ENCODE measurements at regions not wholly inside any gene's neighbourhood (a gene's known extent, or its start where the extent isn't known, plus 50 kb on each side); places are given as distances from the start of the nearest gene placed in this dataset.

DNA sequence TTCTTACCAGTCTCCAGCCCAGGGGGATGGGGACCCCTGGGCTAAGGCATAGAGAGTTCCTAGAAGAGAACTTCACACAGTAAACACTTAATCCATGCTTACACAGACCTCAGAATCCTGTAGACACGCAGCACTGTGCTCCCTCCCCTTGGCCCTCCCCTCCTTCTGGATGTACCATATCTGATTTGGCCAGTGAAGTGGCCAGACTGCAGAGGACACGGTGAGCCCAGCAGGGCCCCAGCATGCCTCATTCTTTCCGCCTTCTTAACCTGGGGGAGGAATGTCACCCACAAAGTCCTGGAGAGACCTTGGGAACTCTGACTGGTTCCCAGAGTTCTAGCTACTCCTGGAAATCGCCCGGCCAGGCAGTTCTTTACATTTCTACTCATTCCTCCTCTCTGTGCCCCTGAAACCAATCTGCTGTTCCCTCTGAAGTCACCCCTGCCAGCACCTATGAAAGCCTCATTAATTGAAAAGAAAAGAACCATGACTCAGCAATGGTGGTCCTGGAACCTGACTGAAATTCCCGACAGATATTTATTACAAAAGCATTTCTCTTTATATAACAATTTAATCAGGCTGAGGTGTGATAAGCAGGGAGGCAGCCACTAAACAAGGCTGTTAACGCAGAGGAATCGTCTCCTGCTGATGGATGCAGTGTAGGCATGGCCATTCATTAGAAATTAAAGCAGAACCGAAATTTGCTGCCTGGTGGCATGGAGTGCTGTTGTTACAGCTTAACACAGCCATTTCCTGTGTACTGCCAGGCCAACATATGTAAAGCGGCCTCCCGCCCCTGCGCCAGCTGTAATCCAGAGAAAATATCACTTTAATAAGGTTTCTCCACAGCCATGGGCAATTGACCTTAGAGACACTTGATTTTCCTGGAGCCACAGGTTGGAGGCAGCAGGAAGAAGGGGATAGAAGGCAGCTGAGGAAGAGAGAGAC, 74.6 kb upstream of the KCND3 start:
- WGBS, 3 donors, result 61 to 64% (median 63%) methylated on average over 12 of the region's 12 CpGs
- H3K4me1 ChIP-seq, result no peaks in the 10 kb centered on the region
- H3K9me3 ChIP-seq, result no peaks in the 10 kb centered on the region
- intact Hi-C loops (cut with DNase I), result no loop called here
- H3K4me3 ChIP-seq, result no peak overlapping the region
- peaks cover 0 to 6% (median 0%) of the 10 kb centered on the region in 3 donors for H3K27me3 ChIP-seq (ENCODE audit: insufficient read depth in 3 of 3, low read length in 2 of 3)
- no peak for ATAC-seq
- no peak overlapping the region for H3K27ac ChIP-seq
- TF ChIP-seq CTCF (IDR thresholded peaks at IDR 0.05), result no peak
- no peak for DNase-seq
- H3K36me3 ChIP-seq (ENCODE audit: insufficient read depth in 1 of 2, low read depth in 1 of 2), result no peaks in the 10 kb centered on the region

GRCh38 chr1:112067989-112068388, 78.5 kb upstream of the KCND3 start:
- TF ChIP-seq CTCF (IDR thresholded peaks at IDR 0.05), result no peak
- no peaks in the 10 kb centered on the region for H3K36me3 ChIP-seq (ENCODE audit: insufficient read depth in 1 of 2, low read depth in 1 of 2)
- no peak overlapping the region for H3K4me3 ChIP-seq
- ATAC-seq, result no peak
- H3K27me3 ChIP-seq (ENCODE audit: insufficient read depth in 3 of 3, low read length in 2 of 3), result peaks cover 0 to 6% (median 0%) of the 10 kb centered on the region in 3 donors
- 94 to 100% (median 97%) methylated on average over 1 of the region's 1 CpG for WGBS, 3 donors
- no peak for DNase-seq
- no peak overlapping the region for H3K27ac ChIP-seq
- intact Hi-C loops (cut with DNase I), result no loop called here
- H3K4me1 ChIP-seq, result no peaks in the 10 kb centered on the region
- H3K9me3 ChIP-seq, result no peaks in the 10 kb centered on the region

DNA sequence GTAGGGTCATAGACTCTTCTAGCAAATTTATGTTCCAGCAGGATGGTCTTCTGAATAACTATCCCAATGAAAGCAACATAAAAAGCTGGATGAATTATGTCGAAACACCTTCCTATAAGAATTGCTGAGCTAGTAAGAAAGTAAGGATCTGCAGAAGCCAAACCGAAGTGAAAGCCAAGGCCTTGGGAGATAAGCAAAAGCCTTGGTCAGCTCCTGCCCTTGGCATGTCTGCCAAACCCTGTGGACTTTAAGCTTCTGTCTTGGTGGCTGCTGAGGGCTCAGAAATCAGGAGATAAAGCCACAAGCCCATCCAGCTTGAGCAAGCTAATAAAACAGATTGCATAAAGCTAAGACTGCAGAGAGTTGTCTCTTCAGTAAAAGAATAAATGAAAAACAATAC, 81.2 kb upstream of the KCND3 start:
- ATAC-seq (no peak), DNase-seq (no peak)
- WGBS, 3 donors, result 82 to 92% (median 89%) methylated on average over 2 of the region's 2 CpGs
- intact Hi-C loops (cut with DNase I), result no loop called here
- no peak for TF ChIP-seq CTCF (IDR thresholded peaks at IDR 0.05)
- no peak overlapping the region for H3K4me3 ChIP-seq
- H3K27me3 ChIP-seq (ENCODE audit: insufficient read depth in 3 of 3, low read length in 2 of 3), result peaks cover 0 to 2% (median 0%) of the 10 kb centered on the region in 3 donors
- H3K9me3 ChIP-seq, result no peaks in the 10 kb centered on the region
- H3K4me1 ChIP-seq, result no peaks in the 10 kb centered on the region
- no peak overlapping the region for H3K27ac ChIP-seq
- no peaks in the 10 kb centered on the region for H3K36me3 ChIP-seq (ENCODE audit: insufficient read depth in 1 of 2, low read depth in 1 of 2)

DNA sequence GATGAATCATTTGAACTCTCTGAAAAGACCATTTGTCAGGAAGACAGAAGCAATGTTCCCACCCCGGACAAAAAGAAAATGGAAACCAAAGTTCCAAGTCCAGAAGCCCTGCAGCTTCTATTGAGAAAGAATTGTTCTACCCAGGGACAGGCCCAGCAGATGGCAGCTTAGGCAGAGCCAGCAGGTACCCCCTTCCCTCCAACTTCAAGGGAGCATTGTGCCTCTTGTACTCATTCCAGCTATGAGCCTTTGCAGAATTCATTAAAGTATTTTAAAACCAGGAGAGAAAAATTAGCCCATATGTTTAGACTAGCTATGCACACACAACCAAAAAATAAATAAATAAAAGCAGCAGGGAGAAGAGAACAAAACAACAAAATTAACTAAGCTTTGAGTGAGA, 85.2 kb upstream of the KCND3 start:
- no peaks in the 10 kb centered on the region for H3K36me3 ChIP-seq (ENCODE audit: insufficient read depth in 1 of 2, low read depth in 1 of 2)
- H3K9me3 ChIP-seq, result no peaks in the 10 kb centered on the region
- WGBS, 3 donors, result 72 to 83% (median 75%) methylated on average over 1 of the region's 1 CpG
- intact Hi-C loops (cut with DNase I), result no loop called here
- DNase-seq (no peak), ATAC-seq (no peak)
- no peak overlapping the region for H3K4me3 ChIP-seq
- TF ChIP-seq CTCF (IDR thresholded peaks at IDR 0.05), result no peak
- H3K4me1 ChIP-seq, result no peaks in the 10 kb centered on the region
- H3K27me3 ChIP-seq (ENCODE audit: insufficient read depth in 3 of 3, low read length in 2 of 3), result peaks cover 0 to 4% (median 0%) of the 10 kb centered on the region in 3 donors
- no peak overlapping the region for H3K27ac ChIP-seq
